H1 (cell line): ENCODE measurements at regions not wholly inside any gene's neighbourhood (a gene's known extent, or its start where the extent isn't known, plus 50 kb on each side); places are given as distances from the start of the nearest gene placed in this dataset.

Experiments used
- CTCF ChIA-PET: fragments of 300-600 bp; sonication (Branson Sonifier 250); formaldehyde crosslinking; loops from one replicate; lab custom pipeline; 2021; ENCODE audit not compliant: partially characterized antibody; lab: Charles Lee
- POLR2A ChIA-PET: fragments of 300-600 bp; sonication (Branson Sonifier 250); formaldehyde crosslinking; loops from one replicate; lab custom pipeline; 2021; ENCODE audit warnings: inconsistent platforms; ENCODE audit not compliant: partially characterized antibody; lab: Charles Lee
- DNase-seq, 2 experiments: peaks; one replicate each; pipeline versions ENCODE4 v3.0.0 to v3.0.0-alpha.2; 2010 to 2022; ENCODE audit warnings: low spot score in 2 of 2, low read depth in 1 of 2, mixed read lengths in 1 of 2
- FAIRE-seq: peaks from 2 replicates; lab custom pipeline; 2011; peaks lifted over from hg19 to GRCh38; lab: Jason Lieb, UNC
- H2AFZ ChIP-seq: 2 replicates; pipeline ENCODE4 v1.8.1; 2012; ENCODE audit warnings: low read length, inconsistent platforms
- H2AK5ac ChIP-seq: 2 replicates; pipeline ENCODE4 v1.6.1; 2013; ENCODE audit warnings: low read depth, low read length
- H2BK120ac ChIP-seq: replicated peaks from 2 replicates; pipeline ENCODE3; 2013; ENCODE audit warnings: low read depth, low read length, inconsistent platforms
- H2BK12ac ChIP-seq: 2 replicates; pipeline ENCODE4 v1.6.1; 2013; ENCODE audit warnings: low read depth, low read length
- H2BK15ac ChIP-seq: 2 replicates; pipeline ENCODE4 v1.6.1; 2013; ENCODE audit warnings: low read length
- H2BK20ac ChIP-seq: 2 replicates; pipeline ENCODE4 v1.6.1; 2013; ENCODE audit warnings: low read length
- H2BK5ac ChIP-seq: 2 replicates; pipeline ENCODE4 v1.6.1; 2013; ENCODE audit warnings: low read depth, low read length
- H3K14ac ChIP-seq: 2 replicates; pipeline ENCODE4 v1.6.1; 2013; ENCODE audit warnings: inconsistent platforms; ENCODE audit not compliant: insufficient read length
- H3K18ac ChIP-seq: 2 replicates; pipeline ENCODE4 v1.6.1; 2013; ENCODE audit warnings: low read length; ENCODE audit errors: extremely low read depth
- H3K23ac ChIP-seq: 2 replicates; pipeline ENCODE4 v1.6.1; 2013; ENCODE audit warnings: inconsistent platforms; ENCODE audit not compliant: insufficient read length
- H3K23me2 ChIP-seq: 2 replicates; pipeline ENCODE4 v1.6.1; 2013; ENCODE audit warnings: low read depth, low read length
- H3K27ac ChIP-seq: 2 replicates; pipeline ENCODE4 v1.6.1; 2011; ENCODE audit warnings: low read depth, low read length, inconsistent platforms
- H3K27me3 ChIP-seq, 4 experiments: replicated peaks in 1 of 4; 1 replicate in 1 of 4; 2 replicates in 3 of 4; pipeline versions ENCODE4 v1.6.1 to v1.8.1; 2011 to 2013; ENCODE audit warnings: low read length in 3 of 4, mild to moderate bottlenecking in 3 of 4, inconsistent platforms in 2 of 4, mixed read lengths in 2 of 4, moderate library complexity in 1 of 4; ENCODE audit not compliant: control insufficient read depth in 3 of 4, insufficient read depth in 3 of 4; ENCODE audit errors: extremely low read depth in 1 of 4
- H3K36me3 ChIP-seq, 4 experiments: 2 replicates each; pipeline versions ENCODE4 v1.6.1 to v1.8.1; 2011 to 2013; ENCODE audit warnings: mild to moderate bottlenecking in 4 of 4, low read length in 3 of 4, moderate library complexity in 2 of 4, control low read depth in 1 of 4, inconsistent platforms in 1 of 4; ENCODE audit not compliant: insufficient read depth in 4 of 4, control insufficient read depth in 2 of 4
- H3K4ac ChIP-seq: replicated peaks from 2 replicates; pipeline ENCODE3; 2013; ENCODE audit warnings: low read length, low read depth, mixed read lengths, inconsistent platforms; ENCODE audit not compliant: insufficient read length
- H3K4me1 ChIP-seq, 4 experiments: replicated peaks in 1 of 4; 1 replicate in 1 of 4; 2 replicates in 3 of 4; pipeline versions ENCODE4 v1.6.1 to v1.8.1; 2011 to 2013; ENCODE audit warnings: low read length in 3 of 4, inconsistent platforms in 2 of 4, mixed read lengths in 1 of 4; ENCODE audit not compliant: insufficient read depth in 4 of 4, control insufficient read depth in 3 of 4
- H3K4me2 ChIP-seq, 2 experiments: 2 replicates each; pipeline versions ENCODE4 v1.6.1 to v1.8.1; 2011 to 2013; ENCODE audit warnings: low read depth in 2 of 2, low read length in 2 of 2, control low read depth in 1 of 2, inconsistent platforms in 1 of 2, mild to moderate bottlenecking in 1 of 2; ENCODE audit not compliant: insufficient read depth in 1 of 2
- H3K4me3 ChIP-seq, 4 experiments: fragments of 200-600, 300-600 bp in 1 of 4; sonication (generic), shearing (Covaris generic), sonication (Bioruptor Twin) in 1 of 4; 2 replicates each; pipeline versions ENCODE4 v1.5.1 to v1.8.1; 2011 to 2016; ENCODE audit warnings: low read length in 4 of 4, low read depth in 3 of 4, control low read depth in 2 of 4, inconsistent platforms in 2 of 4, mild to moderate bottlenecking in 2 of 4, mixed read lengths in 1 of 4, moderate library complexity in 1 of 4; ENCODE audit not compliant: insufficient read depth in 2 of 4; ENCODE audit errors: extremely low read depth in 1 of 4
- H3K56ac ChIP-seq: replicated peaks from 2 replicates; pipeline ENCODE3; 2013; ENCODE audit warnings: low read depth, mild to moderate bottlenecking, mixed read lengths, low read length, inconsistent platforms; ENCODE audit not compliant: insufficient read length
- H3K79me1 ChIP-seq: 2 replicates; pipeline ENCODE4 v1.6.1; 2013; ENCODE audit warnings: low read depth, low read length, control low read depth
- H3K79me2 ChIP-seq, 2 experiments: 2 replicates each; pipeline versions ENCODE4 v1.6.1 to v1.8.1; 2012 to 2013; ENCODE audit warnings: low read length in 2 of 2, mild to moderate bottlenecking in 2 of 2, inconsistent platforms in 1 of 2; ENCODE audit not compliant: insufficient read depth in 2 of 2, control insufficient read depth in 1 of 2
- H3K9ac ChIP-seq, 4 experiments: replicated peaks in 1 of 4; 1 replicate in 1 of 4; 2 replicates in 3 of 4; pipeline versions ENCODE4 v1.6.1 to v1.8.1; 2011 to 2013; ENCODE audit warnings: low read depth in 3 of 4, low read length in 3 of 4, control low read depth in 2 of 4, mild to moderate bottlenecking in 2 of 4, moderate library complexity in 2 of 4, inconsistent platforms in 1 of 4; ENCODE audit errors: extremely low read depth in 1 of 4
- H3K9me3 ChIP-seq, 2 experiments: 2 replicates each; pipeline versions ENCODE4 v1.6.1 to v1.8.1; 2012 to 2013; ENCODE audit warnings: mild to moderate bottlenecking in 2 of 2, moderate library complexity in 2 of 2, control low read depth in 1 of 2, inconsistent platforms in 1 of 2, low read depth in 1 of 2, low read length in 1 of 2, mixed read lengths in 1 of 2; ENCODE audit not compliant: insufficient read depth in 2 of 2
- H4K20me1 ChIP-seq, 2 experiments: replicated peaks in 1 of 2; 2 replicates each; pipeline versions ENCODE3 to v1.8.1; 2011 to 2013; ENCODE audit warnings: inconsistent platforms in 2 of 2, low read length in 2 of 2, mild to moderate bottlenecking in 1 of 2; ENCODE audit not compliant: insufficient read depth in 2 of 2, control insufficient read depth in 1 of 2
- H4K5ac ChIP-seq: 2 replicates; pipeline ENCODE4 v1.6.1; 2013; ENCODE audit warnings: low read length, low read depth, mixed read lengths, inconsistent platforms; ENCODE audit not compliant: insufficient read length
- H4K8ac ChIP-seq: 2 replicates; pipeline ENCODE4 v1.8.0; 2013; ENCODE audit warnings: mild to moderate bottlenecking, moderate library complexity, low read length, inconsistent platforms; ENCODE audit not compliant: insufficient read depth; ENCODE audit errors: extremely low read depth
- H4K91ac ChIP-seq: replicated peaks from 2 replicates; pipeline ENCODE3; 2013; ENCODE audit warnings: low read length, mixed read lengths, inconsistent platforms; ENCODE audit not compliant: insufficient read length
- CREB1 ChIP-seq: IDR thresholded peaks from 2 replicates; pipeline ENCODE4 v1.6.1; 2012; ENCODE audit warnings: inconsistent platforms
- JUND ChIP-seq: IDR thresholded peaks from 2 replicates; pipeline ENCODE4 v1.6.1; 2011; ENCODE audit warnings: mild to moderate bottlenecking, improper control_type of control experiment, low read length
- KDM1A ChIP-seq: fragments of 200-600, 300-600 bp; sonication (generic); IDR thresholded peaks from 2 replicates; pipeline ENCODE4 v1.7.1; 2016; ENCODE audit warnings: mild to moderate bottlenecking, low read length, borderline replicate concordance
- MAX ChIP-seq: IDR thresholded peaks from 2 replicates; pipeline ENCODE4 v1.6.1; 2012; ENCODE audit warnings: inconsistent platforms
- RFX5 ChIP-seq: IDR thresholded peaks from 2 replicates; pipeline ENCODE4 v1.6.1; 2011; ENCODE audit warnings: low read depth, low read length, improper control_type of control experiment, borderline replicate concordance
- SIRT6 ChIP-seq: IDR thresholded peaks from one replicate; pipeline ENCODE4 v1.7.1; 2012; ENCODE audit warnings: low read length, inconsistent platforms
- SIX5 ChIP-seq: IDR thresholded peaks from 2 replicates; pipeline ENCODE4 v1.6.1; 2011; ENCODE audit warnings: mild to moderate bottlenecking, low read depth, low read length
- TAF7 ChIP-seq: optimal IDR thresholded peaks from 2 replicates; pipeline ENCODE3; 2011; ENCODE audit warnings: low read depth, mild to moderate bottlenecking, inconsistent platforms, low read length, moderate library complexity, borderline replicate concordance
- WGBS, 2 experiments: shearing (Covaris generic) in 1 of 2; methylation state at CpG; one replicate each; pipeline versions ENCODE4 v1.1.6 to v1.1.7; 2013 to 2015; ENCODE audit warnings: low lambda C conversion rate in 2 of 2, mixed read lengths in 2 of 2, inconsistent platforms in 1 of 2, low coverage in 1 of 2, missing lambda C conversion rate in 1 of 2; ENCODE audit not compliant: insufficient replicate concordance in 2 of 2, insufficient coverage in 1 of 2, insufficient read length in 1 of 2; ENCODE audit errors: extremely low coverage in 1 of 2, missing lambda C conversion rate in 1 of 2; 5-methylcytosine and 5-hydroxymethylcytosine counted together

- Histone ChIP-seq H3K4ac (no peak overlapping the region), H3K14ac (no peak overlapping the region), H3K9ac (no peak overlapping the region), H2AK5ac (no peak overlapping the region), H3K23ac (no peak overlapping the region), H3K4me2 (no peak overlapping the region), H2BK5ac (no peak overlapping the region), H3K23me2 (no peaks in the 10 kb centered on the region), H3K27me3 (no peaks in the 10 kb centered on the region), H3K18ac (no peak overlapping the region), H3K79me1 (no peaks in the 10 kb centered on the region), H4K20me1 (no peaks in the 10 kb centered on the region), H3K4me3 (no peak overlapping the region), H4K5ac (no peak overlapping the region), H2AFZ (no peak overlapping the region), H2BK120ac (no peak overlapping the region), H4K8ac (no peak overlapping the region), H3K27ac (no peak overlapping the region), H2BK20ac (no peak overlapping the region), H2BK12ac (no peak overlapping the region), H3K56ac (no peak overlapping the region), H2BK15ac (no peak overlapping the region), H3K79me2 (no peaks in the 10 kb centered on the region), H3K36me3 (no peaks in the 10 kb centered on the region), H3K9me3 (no peaks in the 10 kb centered on the region), H4K91ac (no peak overlapping the region), H3K4me1 (peaks cover 0 to 7% (median 0%) of the 10 kb centered on the region in 4 experiments; a peak in 1 of 7 replicates)
- no peak for DNase-seq
- WGBS, 2 experiments = 93% methylated on average over 4 of the region's 4 CpGs; no CpG with 5 or more reads in 1 of the 2 experiments
- CTCF ChIA-PET = interaction anchor here (1.0 kb wide), 1 partner anchor 192 kb away, joined by 3 read pairs; no protein-coding TSS in a partner anchor
- POLR2A ChIA-PET = no interaction called here
- FAIRE-seq = no peak
- TF ChIP-seq MAX (no peak), KDM1A (no peak), SIRT6 (no peak), JUND (no peak), RFX5 (no peak), SIX5 (no peak), CREB1 (no peak), TAF7 (no peak)
Observed at GRCh38 chr2:156736950-156737349, 300.8 kb downstream of the GPD2 start.
